GM21723 (cell line): ENCODE measurements at regions not wholly inside any gene's neighbourhood (a gene's known extent, or its start where the extent isn't known, plus 50 kb on each side); places are given as distances from the start of the nearest gene placed in this dataset.

Experiments
- ATAC-seq: cut with Tn5 transposase; IDR thresholded peaks from one replicate; pipeline ENCODE4 v1.9.1; 2021; ENCODE audit warnings: mild to moderate bottlenecking, moderate library complexity; ENCODE audit not compliant: unreplicated experiment

DNA sequence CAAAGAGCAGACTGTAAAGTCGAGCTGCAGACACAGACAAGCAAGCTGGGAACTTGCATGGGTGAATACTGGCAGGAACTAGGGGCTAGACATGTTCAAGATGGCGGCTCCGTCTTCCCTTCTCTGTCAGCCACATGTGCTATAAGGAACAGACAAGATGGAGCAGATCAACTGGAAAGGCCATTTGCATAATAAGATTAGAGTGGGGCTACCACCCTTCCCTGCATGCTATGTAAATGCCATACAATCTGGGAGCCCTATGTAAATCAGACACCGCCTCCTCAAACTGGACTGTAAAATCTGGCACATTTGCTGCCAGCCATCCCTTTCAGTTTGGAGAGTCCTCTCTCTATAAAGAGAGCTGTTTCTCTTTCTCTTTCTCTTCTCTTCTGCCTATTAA, 640.1 kb upstream of the CDH8 start:
- ATAC-seq, result no peak

DNA sequence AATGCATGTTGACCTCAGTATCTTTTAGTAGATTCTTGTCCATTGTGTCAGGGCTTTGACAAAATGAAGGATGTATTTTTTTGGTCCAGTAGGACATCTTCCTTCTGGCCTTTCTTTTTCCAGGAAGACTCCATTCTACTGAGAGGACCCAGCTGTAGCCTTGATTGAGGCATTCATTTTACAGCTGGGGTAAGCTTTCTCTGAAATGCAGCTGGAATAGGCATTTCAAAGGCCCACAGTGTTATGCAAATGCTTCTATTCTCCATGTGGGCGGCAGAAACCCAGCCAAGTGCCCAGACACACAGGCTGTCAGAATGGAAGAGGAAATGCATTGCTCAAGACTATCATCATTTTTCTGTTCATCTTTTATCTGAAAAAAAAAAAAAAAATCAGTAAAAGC, 629.0 kb upstream of the CDH8 start:
- no peak for ATAC-seq

DNA sequence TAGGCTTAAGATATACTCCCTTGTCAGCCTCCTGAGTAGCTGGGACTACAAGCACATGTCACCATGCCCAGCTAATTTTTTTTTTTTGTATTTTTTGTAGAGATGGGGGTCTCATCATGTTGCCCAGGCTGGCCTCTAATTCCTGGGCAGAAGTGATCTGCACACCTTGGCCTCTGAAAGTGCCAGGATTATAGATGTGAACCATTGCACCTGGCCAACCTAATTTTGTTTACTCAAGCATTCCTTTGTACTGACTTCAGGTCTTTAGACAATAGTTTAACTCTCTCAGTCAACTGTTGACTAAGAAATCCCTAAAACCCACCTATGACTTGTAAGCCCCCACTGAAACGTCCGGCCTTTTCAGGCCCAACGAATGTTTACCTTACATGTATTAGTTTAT, 628.3 kb upstream of the CDH8 start:
- no peak for ATAC-seq

- ATAC-seq, result no peak
Observed at GRCh38 chr16:62661435-62661834, 625.2 kb upstream of the CDH8 start.

DNA sequence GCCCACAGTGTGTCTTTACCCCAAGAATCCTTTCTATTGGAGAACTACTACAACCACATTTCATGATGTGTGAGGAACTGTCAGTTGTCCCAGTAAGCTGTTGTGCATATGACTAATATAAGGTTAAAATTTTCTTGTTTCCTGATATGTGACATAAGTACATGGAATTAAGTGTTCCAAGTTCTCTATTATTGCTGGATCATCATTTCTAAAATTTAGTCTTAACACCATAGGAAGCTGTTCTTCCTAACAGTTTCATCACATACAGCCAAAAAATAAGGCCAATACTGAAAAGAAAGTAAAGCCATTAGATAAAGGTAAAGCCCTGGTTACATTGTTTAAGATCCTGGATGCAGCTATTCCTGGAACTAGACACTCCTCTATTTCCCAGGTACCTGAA, 620.9 kb upstream of the CDH8 start:
- no peak for ATAC-seq

DNA sequence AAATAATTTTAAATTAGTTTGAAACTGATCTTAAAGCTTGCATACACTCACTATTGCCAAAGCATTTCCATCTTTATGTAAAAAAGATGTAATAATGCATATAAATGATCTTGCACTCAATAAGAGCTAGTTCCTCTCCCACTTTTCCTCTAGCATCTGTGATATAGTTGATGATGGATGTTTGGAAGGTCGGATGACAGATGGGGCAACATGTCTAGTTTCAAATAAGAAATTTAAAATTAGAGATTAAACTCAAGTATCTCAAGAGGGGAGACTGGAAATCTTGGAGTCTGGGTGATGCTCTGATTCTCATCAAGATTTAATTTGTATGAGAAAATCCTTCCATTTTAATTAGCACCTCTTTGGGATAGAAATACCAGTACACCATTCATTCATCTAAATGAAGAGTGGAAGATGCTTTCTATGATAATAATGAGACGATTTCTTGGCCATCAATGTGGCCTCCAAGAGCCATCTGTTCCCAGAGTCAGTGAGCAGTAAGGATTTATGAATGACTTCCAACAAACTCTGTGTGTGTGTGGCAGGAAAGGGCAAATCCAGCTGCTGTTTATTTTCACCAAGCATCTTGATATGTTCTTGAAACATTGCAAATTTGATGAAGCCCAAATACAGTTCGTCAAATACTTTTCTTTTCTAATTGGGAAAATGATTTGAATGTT, 616.3 kb upstream of the CDH8 start:
- ATAC-seq, result no peak

- ATAC-seq, result no peak
Observed at GRCh38 chr16:62648256-62648655, 612.0 kb upstream of the CDH8 start.

GRCh38 chr16:62644030-62644812, 608.0 kb upstream of the CDH8 start:
- ATAC-seq, result no peak

DNA sequence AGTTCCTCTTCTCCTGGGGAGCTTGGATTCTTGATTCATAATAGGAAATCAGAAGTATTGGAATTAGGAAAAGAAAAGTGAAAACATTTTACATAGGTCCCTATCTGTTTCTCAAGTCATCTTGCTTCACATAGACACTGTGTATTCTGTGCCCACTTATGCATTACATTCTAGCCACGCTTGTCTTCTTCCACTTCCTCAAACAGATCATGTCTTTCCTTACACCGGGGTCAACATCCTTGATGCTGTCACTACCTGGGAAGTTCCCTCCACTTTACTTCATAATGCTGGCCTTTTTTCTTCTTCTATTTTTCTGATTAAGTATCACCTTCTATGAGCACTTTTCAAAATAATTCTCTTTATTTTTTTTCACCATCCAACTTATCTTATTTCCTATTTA, 606.4 kb upstream of the CDH8 start:
- ATAC-seq, result no peak

GRCh38 chr16:62639890-62640289, 603.7 kb upstream of the CDH8 start:
- ATAC-seq, result no peak

- ATAC-seq, result no peak
Observed at GRCh38 chr16:62638964-62639870, 603.0 kb upstream of the CDH8 start.

GRCh38 chr16:62638324-62638911, 602.2 kb upstream of the CDH8 start:
- no peak for ATAC-seq

- no peak for ATAC-seq
Observed at GRCh38 chr16:62625326-62625725, 589.1 kb upstream of the CDH8 start.

GRCh38 chr16:62620275-62620674, 584.0 kb upstream of the CDH8 start:
- no peak for ATAC-seq

DNA sequence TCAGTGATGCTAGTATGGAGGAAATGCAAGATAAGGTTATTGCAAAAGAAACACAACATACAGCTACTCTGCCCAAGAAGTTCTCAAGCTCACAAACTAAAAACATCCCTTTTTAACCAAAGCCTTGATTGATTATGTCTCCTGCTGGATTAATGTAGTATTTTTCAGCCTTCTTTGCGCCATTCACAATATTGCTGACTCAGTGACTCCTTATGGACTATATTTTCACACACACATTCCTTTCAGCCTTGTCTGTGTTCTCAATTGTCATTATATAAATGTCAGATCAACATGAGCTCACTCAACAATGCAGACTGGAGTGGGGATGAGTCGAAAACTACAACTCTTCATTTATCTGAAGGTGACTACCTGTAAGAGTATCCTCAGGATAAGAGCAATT, 579.3 kb upstream of the CDH8 start:
- ATAC-seq, result no peak

DNA sequence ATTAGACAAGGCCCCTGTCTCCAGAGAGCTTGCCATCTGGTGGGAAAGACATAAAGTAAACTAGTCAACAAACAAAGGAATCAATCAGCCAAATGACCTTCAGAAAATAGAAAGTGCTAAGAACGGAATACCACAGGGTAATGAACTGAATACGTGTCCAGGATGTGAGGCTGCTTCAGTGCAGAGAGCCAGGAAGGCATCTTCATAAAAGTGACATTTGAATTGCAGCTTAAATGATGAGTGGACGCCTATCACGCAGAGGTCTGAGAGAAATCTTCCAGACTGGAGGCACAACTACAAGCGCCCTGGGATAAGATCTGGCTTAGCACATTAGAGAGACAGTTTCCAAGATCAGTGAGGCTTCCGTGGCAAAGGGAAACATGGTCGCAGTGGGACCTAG, 574.1 kb upstream of the CDH8 start:
- no peak for ATAC-seq

GRCh38 chr16:62602790-62603189, 566.6 kb upstream of the CDH8 start:
- no peak for ATAC-seq

- no peak for ATAC-seq
Observed at GRCh38 chr16:62597875-62598274, 561.6 kb upstream of the CDH8 start.

GRCh38 chr16:62596584-62596983, 560.3 kb upstream of the CDH8 start:
- no peak for ATAC-seq

DNA sequence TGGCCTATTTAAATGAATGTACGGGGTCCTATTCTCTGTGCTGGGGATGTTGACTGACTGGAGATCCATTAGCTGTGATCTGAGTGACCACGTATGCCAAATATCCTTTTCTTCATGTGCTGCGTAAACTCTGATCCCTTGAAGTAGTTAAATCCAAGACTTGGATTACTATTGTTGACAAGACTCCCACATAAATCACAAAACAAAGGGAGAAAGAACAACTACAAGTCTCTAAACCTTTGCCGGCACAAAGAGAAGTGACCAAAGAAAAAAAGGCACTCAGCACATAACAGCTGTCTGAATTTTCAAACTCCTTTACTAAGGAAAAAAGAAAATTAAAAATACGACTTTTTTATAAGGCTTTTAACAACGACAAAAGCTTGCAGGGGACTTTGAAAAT, 559.9 kb upstream of the CDH8 start:
- no peak for ATAC-seq

DNA sequence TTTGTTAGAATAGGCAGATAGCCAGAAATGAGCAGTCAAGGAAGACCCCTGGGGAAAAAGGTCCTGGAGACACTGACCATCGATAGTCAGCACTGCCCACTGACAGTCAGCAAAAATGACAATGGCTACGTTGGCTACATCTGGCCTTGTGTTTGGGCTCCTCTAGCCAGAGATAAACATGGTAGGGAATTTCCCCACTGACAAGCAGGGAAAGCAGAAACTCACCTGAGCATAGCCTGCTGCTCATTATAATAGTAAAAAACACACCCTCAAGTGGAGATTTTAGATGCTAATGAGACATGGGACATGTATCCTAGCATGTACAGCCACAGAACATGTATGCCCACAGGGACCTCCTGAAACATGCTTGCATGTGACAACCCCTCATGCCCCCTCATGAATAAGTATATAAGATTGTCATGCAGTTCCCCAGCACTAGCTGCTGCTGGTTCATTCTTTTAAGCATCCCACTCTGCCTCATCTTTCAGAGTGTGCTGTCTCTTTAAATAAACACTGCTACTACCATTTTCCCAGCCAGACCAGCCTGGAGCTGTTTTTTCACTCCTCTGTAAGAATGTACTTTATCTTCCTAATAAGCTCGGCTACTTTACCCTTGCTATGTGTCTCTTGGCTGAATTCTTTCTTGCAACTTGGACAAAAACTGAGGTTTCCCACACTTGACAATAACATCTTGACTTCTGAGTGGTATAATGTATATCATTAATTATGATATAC, 550.1 kb upstream of the CDH8 start:
- no peak for ATAC-seq
